DMS79 treated with DMSO at 0.1 percent for 48 hours (cell line): ENCODE measurements at regions not wholly inside any gene's neighbourhood (a gene's known extent, or its start where the extent isn't known, plus 50 kb on each side); places are given as distances from the start of the nearest gene placed in this dataset.

Source experiments
- DNase-seq: peaks from one replicate; lab custom pipeline; 2025; lab: John Stamatoyannopoulos, UW

DNA sequence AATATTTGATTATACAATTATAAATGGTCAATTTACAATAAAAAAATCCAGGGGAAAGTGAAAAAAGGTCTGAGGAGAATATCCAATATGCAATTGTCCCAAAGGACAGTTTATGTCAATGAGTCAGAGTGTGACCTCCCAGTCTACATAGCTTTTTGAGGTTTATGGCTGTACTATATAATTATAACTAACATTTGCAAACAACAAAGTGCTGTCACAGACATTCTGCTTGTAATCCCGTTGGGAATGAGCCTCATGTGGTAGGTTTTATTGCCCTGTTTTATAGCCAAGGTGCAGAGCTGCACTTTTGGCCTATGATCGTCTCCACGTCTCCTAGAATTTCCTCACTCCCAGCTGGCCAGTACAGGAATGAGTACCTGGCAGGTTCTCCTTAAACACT is 103.8 kb downstream of the ADSS2 start:
- no peak for DNase-seq

DNA sequence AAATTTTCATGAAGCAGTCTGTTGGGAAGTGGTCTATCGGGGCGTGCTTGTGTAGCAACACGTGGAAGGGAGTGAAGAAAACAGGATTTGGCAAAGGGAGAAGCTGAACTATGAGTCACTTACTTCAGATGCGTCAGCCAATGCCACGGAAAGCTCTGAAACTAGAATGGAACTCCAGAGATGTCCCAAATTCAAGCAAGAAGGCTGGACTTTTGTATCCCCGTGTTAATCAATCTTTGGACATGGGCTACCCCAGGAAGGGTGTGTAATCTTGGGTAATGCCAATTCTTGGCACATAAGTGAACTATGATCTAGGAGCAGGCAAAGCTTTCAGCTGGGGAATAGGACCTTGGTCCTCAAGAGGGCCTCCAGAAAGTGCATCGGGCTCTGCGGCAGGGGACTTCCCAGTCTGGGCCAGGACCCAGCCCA is 102.6 kb downstream of the ADSS2 start:
- DNase-seq, result no peak

DNA sequence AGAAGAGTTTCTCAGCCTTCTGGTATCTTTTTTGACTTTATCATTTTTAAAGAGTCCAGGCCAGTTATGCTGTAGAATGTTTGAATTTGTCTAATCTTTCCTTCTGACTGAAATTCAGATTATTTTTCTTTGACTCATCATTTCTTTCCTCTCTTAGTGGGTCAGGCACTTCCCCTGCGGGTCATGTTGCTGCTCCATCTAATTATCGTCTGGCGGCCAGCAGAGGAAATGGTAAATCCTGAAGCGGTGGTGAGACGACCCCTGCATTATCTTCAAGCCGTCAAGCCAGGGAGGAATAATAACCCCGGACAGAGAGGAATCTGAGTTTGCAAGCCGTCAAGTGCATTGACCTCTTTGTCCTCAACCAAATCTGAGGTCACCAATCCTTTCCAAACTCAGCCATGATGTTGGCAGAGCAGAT is 102.1 kb downstream of the ADSS2 start:
- no peak for DNase-seq

DNA sequence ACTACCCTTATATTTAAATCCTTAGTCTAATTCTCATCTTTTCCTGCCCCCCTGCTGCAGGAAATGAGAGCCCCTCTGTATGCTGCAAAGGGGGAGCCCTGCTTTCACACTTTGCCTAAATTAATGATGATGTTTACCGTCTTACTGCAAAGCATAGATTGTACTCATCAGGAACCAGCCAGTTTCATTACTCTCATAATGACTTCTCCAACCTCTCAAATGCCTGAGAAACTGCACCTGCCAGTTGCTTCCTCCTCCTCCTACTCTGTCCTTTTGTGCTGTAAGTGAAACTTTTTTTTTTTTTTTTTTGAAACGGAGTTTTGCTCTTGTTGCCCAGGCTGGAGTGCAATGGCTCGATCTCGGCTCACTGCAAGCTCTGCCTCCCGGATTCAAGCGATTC is 101.7 kb downstream of the ADSS2 start:
- DNase-seq, result no peak

DNA sequence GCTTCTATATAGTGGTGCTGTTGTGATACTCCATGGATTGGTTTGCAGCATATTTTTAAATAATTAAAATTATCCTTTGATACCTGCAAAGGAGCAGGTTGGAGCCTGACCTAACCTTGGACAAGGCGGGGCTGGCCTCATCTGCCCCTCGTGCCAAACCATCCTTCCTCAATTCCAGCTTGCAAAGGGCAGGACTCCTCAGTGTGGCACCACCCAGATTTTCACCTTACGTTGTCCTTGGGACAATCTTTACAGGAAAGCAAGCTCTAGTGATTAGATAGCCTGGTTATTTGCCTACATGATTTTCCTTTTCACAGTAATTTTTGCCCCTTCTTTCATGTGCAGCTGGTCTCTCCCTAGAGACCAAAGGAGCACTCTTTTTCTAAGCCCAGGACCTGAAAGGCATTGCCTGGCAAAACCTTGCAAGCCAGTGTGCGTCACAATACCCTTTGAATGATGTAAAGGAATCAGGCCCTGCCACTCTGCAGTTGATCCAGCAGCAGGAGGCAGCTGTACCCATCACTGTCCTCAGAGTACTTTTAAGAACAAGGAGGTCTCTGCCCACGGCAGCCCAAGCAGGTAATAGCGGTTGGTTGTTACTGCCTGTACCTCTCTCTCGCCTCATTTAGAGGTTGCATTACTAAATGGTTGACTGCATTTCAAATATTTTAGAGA is 99.4 kb downstream of the ADSS2 start:
- DNase-seq, result no peak

DNA sequence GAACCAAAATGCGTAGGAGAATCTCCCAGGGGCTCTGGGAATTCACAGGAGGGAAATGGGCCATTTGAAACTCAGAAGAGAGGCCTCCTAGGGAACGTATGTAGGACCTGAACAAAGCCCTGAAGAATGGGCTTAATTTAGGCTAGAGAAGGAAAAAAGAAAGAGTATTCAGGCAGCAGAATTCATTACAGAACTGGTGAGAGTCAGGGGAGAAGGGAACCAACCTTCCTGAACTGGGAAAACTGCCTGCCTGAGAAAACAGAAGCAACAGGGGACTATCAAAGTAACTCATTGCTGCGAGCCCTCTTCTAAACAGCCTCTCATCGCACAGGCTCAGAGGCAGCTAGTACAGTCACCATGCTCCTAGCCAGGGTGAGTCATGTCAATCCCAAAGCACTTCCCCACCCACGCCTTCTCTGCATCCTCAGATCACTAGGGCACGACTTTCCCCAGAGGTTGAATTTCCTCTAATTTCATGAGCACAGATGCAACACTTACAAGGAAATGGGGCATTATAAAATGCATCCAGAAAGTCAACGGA is 98.1 kb downstream of the ADSS2 start:
- DNase-seq, result no peak

DNA sequence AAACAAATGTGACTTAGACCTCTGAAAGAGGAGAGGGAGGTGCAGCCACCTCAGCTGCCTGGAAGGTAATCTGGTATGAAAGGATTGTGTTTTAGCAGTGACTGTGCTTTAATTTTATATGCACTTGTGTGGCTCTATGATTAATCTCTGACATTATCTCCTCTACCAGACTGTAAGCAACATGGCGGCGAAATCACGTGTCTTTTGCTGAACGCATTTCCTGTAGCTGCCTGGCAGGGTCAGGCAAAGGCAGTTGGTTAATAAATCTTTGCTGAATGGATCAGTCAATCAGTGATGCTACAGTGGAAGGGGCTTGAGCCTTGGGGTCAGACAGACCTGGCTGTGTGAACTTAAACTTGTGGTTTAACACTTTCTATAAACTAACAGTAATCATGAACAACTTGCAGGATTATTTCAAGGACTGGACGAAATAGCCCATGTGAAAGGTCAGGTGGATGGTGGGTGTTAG is 96.9 kb downstream of the ADSS2 start:
- DNase-seq, result no peak

DNA sequence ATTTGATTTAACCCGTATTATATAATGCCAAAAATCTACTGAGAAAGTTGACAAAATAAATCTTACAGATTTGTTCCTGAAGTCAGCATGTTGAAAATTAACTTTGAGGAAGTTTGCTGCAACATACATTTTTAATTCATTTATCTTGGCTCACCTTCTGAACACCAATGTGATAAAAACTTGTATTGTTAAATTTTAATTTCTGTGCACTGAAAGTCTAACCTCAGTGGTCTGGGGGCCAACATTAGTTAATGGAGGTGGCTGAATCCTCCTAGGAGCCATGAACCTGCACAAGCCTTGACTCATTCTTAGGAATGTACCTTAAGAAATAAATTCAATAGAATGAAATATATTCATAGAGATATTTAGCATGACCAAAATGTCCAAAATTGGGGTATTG is 95.3 kb downstream of the ADSS2 start:
- DNase-seq, result no peak
